H1 (cell line): ENCODE measurements at regions not wholly inside any gene's neighbourhood (a gene's known extent, or its start where the extent isn't known, plus 50 kb on each side); places are given as distances from the start of the nearest gene placed in this dataset.

ENCODE experiments used
- CTCF ChIA-PET: fragments of 300-600 bp; sonication (Branson Sonifier 250); formaldehyde crosslinking; loops from one replicate; lab custom pipeline; 2021; ENCODE audit not compliant: partially characterized antibody; lab: Charles Lee
- POLR2A ChIA-PET: fragments of 300-600 bp; sonication (Branson Sonifier 250); formaldehyde crosslinking; loops from one replicate; lab custom pipeline; 2021; ENCODE audit warnings: inconsistent platforms; ENCODE audit not compliant: partially characterized antibody; lab: Charles Lee
- DNase-seq, 2 experiments: peaks; one replicate each; pipeline versions ENCODE4 v3.0.0 to v3.0.0-alpha.2; 2010 to 2022; ENCODE audit warnings: low spot score in 2 of 2, low read depth in 1 of 2, mixed read lengths in 1 of 2
- FAIRE-seq: peaks from 2 replicates; lab custom pipeline; 2011; peaks lifted over from hg19 to GRCh38; lab: Jason Lieb, UNC
- H2AFZ ChIP-seq: 2 replicates; pipeline ENCODE4 v1.8.1; 2012; ENCODE audit warnings: low read length, inconsistent platforms
- H2AK5ac ChIP-seq: 2 replicates; pipeline ENCODE4 v1.6.1; 2013; ENCODE audit warnings: low read depth, low read length
- H2BK120ac ChIP-seq: replicated peaks from 2 replicates; pipeline ENCODE3; 2013; ENCODE audit warnings: low read depth, low read length, inconsistent platforms
- H2BK12ac ChIP-seq: 2 replicates; pipeline ENCODE4 v1.6.1; 2013; ENCODE audit warnings: low read depth, low read length
- H2BK15ac ChIP-seq: 2 replicates; pipeline ENCODE4 v1.6.1; 2013; ENCODE audit warnings: low read length
- H2BK20ac ChIP-seq: 2 replicates; pipeline ENCODE4 v1.6.1; 2013; ENCODE audit warnings: low read length
- H2BK5ac ChIP-seq: 2 replicates; pipeline ENCODE4 v1.6.1; 2013; ENCODE audit warnings: low read depth, low read length
- H3K14ac ChIP-seq: 2 replicates; pipeline ENCODE4 v1.6.1; 2013; ENCODE audit warnings: inconsistent platforms; ENCODE audit not compliant: insufficient read length
- H3K18ac ChIP-seq: 2 replicates; pipeline ENCODE4 v1.6.1; 2013; ENCODE audit warnings: low read length; ENCODE audit errors: extremely low read depth
- H3K23ac ChIP-seq: 2 replicates; pipeline ENCODE4 v1.6.1; 2013; ENCODE audit warnings: inconsistent platforms; ENCODE audit not compliant: insufficient read length
- H3K23me2 ChIP-seq: 2 replicates; pipeline ENCODE4 v1.6.1; 2013; ENCODE audit warnings: low read depth, low read length
- H3K27ac ChIP-seq: 2 replicates; pipeline ENCODE4 v1.6.1; 2011; ENCODE audit warnings: low read depth, low read length, inconsistent platforms
- H3K27me3 ChIP-seq, 4 experiments: replicated peaks in 1 of 4; 1 replicate in 1 of 4; 2 replicates in 3 of 4; pipeline versions ENCODE4 v1.6.1 to v1.8.1; 2011 to 2013; ENCODE audit warnings: low read length in 3 of 4, mild to moderate bottlenecking in 3 of 4, inconsistent platforms in 2 of 4, mixed read lengths in 2 of 4, moderate library complexity in 1 of 4; ENCODE audit not compliant: control insufficient read depth in 3 of 4, insufficient read depth in 3 of 4; ENCODE audit errors: extremely low read depth in 1 of 4
- H3K36me3 ChIP-seq, 4 experiments: 2 replicates each; pipeline versions ENCODE4 v1.6.1 to v1.8.1; 2011 to 2013; ENCODE audit warnings: mild to moderate bottlenecking in 4 of 4, low read length in 3 of 4, moderate library complexity in 2 of 4, control low read depth in 1 of 4, inconsistent platforms in 1 of 4; ENCODE audit not compliant: insufficient read depth in 4 of 4, control insufficient read depth in 2 of 4
- H3K4ac ChIP-seq: replicated peaks from 2 replicates; pipeline ENCODE3; 2013; ENCODE audit warnings: low read length, low read depth, mixed read lengths, inconsistent platforms; ENCODE audit not compliant: insufficient read length
- H3K4me1 ChIP-seq, 4 experiments: replicated peaks in 1 of 4; 1 replicate in 1 of 4; 2 replicates in 3 of 4; pipeline versions ENCODE4 v1.6.1 to v1.8.1; 2011 to 2013; ENCODE audit warnings: low read length in 3 of 4, inconsistent platforms in 2 of 4, mixed read lengths in 1 of 4; ENCODE audit not compliant: insufficient read depth in 4 of 4, control insufficient read depth in 3 of 4
- H3K4me2 ChIP-seq, 2 experiments: 2 replicates each; pipeline versions ENCODE4 v1.6.1 to v1.8.1; 2011 to 2013; ENCODE audit warnings: low read depth in 2 of 2, low read length in 2 of 2, control low read depth in 1 of 2, inconsistent platforms in 1 of 2, mild to moderate bottlenecking in 1 of 2; ENCODE audit not compliant: insufficient read depth in 1 of 2
- H3K4me3 ChIP-seq, 4 experiments: fragments of 200-600, 300-600 bp in 1 of 4; sonication (generic), shearing (Covaris generic), sonication (Bioruptor Twin) in 1 of 4; 2 replicates each; pipeline versions ENCODE4 v1.5.1 to v1.8.1; 2011 to 2016; ENCODE audit warnings: low read length in 4 of 4, low read depth in 3 of 4, control low read depth in 2 of 4, inconsistent platforms in 2 of 4, mild to moderate bottlenecking in 2 of 4, mixed read lengths in 1 of 4, moderate library complexity in 1 of 4; ENCODE audit not compliant: insufficient read depth in 2 of 4; ENCODE audit errors: extremely low read depth in 1 of 4
- H3K56ac ChIP-seq: replicated peaks from 2 replicates; pipeline ENCODE3; 2013; ENCODE audit warnings: low read depth, mild to moderate bottlenecking, mixed read lengths, low read length, inconsistent platforms; ENCODE audit not compliant: insufficient read length
- H3K79me1 ChIP-seq: 2 replicates; pipeline ENCODE4 v1.6.1; 2013; ENCODE audit warnings: low read depth, low read length, control low read depth
- H3K79me2 ChIP-seq, 2 experiments: 2 replicates each; pipeline versions ENCODE4 v1.6.1 to v1.8.1; 2012 to 2013; ENCODE audit warnings: low read length in 2 of 2, mild to moderate bottlenecking in 2 of 2, inconsistent platforms in 1 of 2; ENCODE audit not compliant: insufficient read depth in 2 of 2, control insufficient read depth in 1 of 2
- H3K9ac ChIP-seq, 4 experiments: replicated peaks in 1 of 4; 1 replicate in 1 of 4; 2 replicates in 3 of 4; pipeline versions ENCODE4 v1.6.1 to v1.8.1; 2011 to 2013; ENCODE audit warnings: low read depth in 3 of 4, low read length in 3 of 4, control low read depth in 2 of 4, mild to moderate bottlenecking in 2 of 4, moderate library complexity in 2 of 4, inconsistent platforms in 1 of 4; ENCODE audit errors: extremely low read depth in 1 of 4
- H3K9me3 ChIP-seq, 2 experiments: 2 replicates each; pipeline versions ENCODE4 v1.6.1 to v1.8.1; 2012 to 2013; ENCODE audit warnings: mild to moderate bottlenecking in 2 of 2, moderate library complexity in 2 of 2, control low read depth in 1 of 2, inconsistent platforms in 1 of 2, low read depth in 1 of 2, low read length in 1 of 2, mixed read lengths in 1 of 2; ENCODE audit not compliant: insufficient read depth in 2 of 2
- H4K20me1 ChIP-seq, 2 experiments: replicated peaks in 1 of 2; 2 replicates each; pipeline versions ENCODE3 to v1.8.1; 2011 to 2013; ENCODE audit warnings: inconsistent platforms in 2 of 2, low read length in 2 of 2, mild to moderate bottlenecking in 1 of 2; ENCODE audit not compliant: insufficient read depth in 2 of 2, control insufficient read depth in 1 of 2
- H4K5ac ChIP-seq: 2 replicates; pipeline ENCODE4 v1.6.1; 2013; ENCODE audit warnings: low read length, low read depth, mixed read lengths, inconsistent platforms; ENCODE audit not compliant: insufficient read length
- H4K8ac ChIP-seq: 2 replicates; pipeline ENCODE4 v1.8.0; 2013; ENCODE audit warnings: mild to moderate bottlenecking, moderate library complexity, low read length, inconsistent platforms; ENCODE audit not compliant: insufficient read depth; ENCODE audit errors: extremely low read depth
- H4K91ac ChIP-seq: replicated peaks from 2 replicates; pipeline ENCODE3; 2013; ENCODE audit warnings: low read length, mixed read lengths, inconsistent platforms; ENCODE audit not compliant: insufficient read length
- CBX8 ChIP-seq: fragments of 300-800, 300-1000 bp; sonication (generic); IDR thresholded peaks from 2 replicates; pipeline ENCODE4 v1.7.1; 2016; ENCODE audit warnings: low read depth, low read length, borderline replicate concordance
- CTBP2 ChIP-seq: IDR thresholded peaks from 2 replicates; pipeline ENCODE4 v1.7.0; 2011; ENCODE audit warnings: borderline replicate concordance, mild to moderate bottlenecking, moderate library complexity, mixed read lengths, low read length; ENCODE audit not compliant: insufficient read depth, insufficient read length
- EGR1 ChIP-seq: IDR thresholded peaks from 2 replicates; pipeline ENCODE4 v1.6.1; 2011; ENCODE audit warnings: low read depth, low read length, borderline replicate concordance
- EP300 ChIP-seq, 2 experiments: IDR thresholded peaks; 1 replicate in 1 of 2; 2 replicates in 1 of 2; pipeline ENCODE4 v1.6.1; 2011 to 2012; ENCODE audit warnings: low read depth in 2 of 2, low read length in 2 of 2, mild to moderate bottlenecking in 2 of 2, borderline replicate concordance in 1 of 2, inconsistent platforms in 1 of 2, moderate library complexity in 1 of 2
- HDAC2 ChIP-seq, 2 experiments: fragments of 300-600 bp in 1 of 2; sonication (generic) in 1 of 2; IDR thresholded peaks; 2 replicates each; pipeline ENCODE4 v1.6.1; 2011 to 2012; ENCODE audit warnings: low read depth in 2 of 2, low read length in 2 of 2, mild to moderate bottlenecking in 2 of 2, moderate library complexity in 2 of 2, borderline replicate concordance in 1 of 2, inconsistent platforms in 1 of 2
- JUN ChIP-seq: IDR thresholded peaks from 2 replicates; pipeline ENCODE4 v1.6.1; 2011; ENCODE audit warnings: low read depth, mild to moderate bottlenecking, improper control_type of control experiment, low read length
- POLR2A ChIP-seq, 2 experiments: IDR thresholded peaks; 1 replicate in 1 of 2; 2 replicates in 1 of 2; pipeline ENCODE4 v1.6.1; 2011; ENCODE audit warnings: low read depth in 2 of 2, low read length in 2 of 2, mild to moderate bottlenecking in 2 of 2; ENCODE audit errors: control extremely low read depth in 1 of 2
- SIN3A ChIP-seq, 2 experiments: IDR thresholded peaks in 1 of 2; conservative IDR thresholded peaks in 1 of 2; 2 replicates each; pipeline ENCODE4 v1.6.1; 2011 to 2012; ENCODE audit warnings: low read length in 2 of 2, improper control_type of control experiment in 1 of 2, low read depth in 1 of 2, mild to moderate bottlenecking in 1 of 2
- SUZ12 ChIP-seq: fragments of 200-600 bp; sonication (generic); IDR thresholded peaks from 2 replicates; pipeline ENCODE4 v1.6.1; 2012; ENCODE audit warnings: mild to moderate bottlenecking, inconsistent platforms, low read length, moderate library complexity, mixed read lengths
- TEAD4 ChIP-seq: IDR thresholded peaks from 2 replicates; pipeline ENCODE4 v1.6.1; 2012; ENCODE audit warnings: low read depth, low read length, inconsistent platforms, mixed read lengths
- WGBS, 2 experiments: shearing (Covaris generic) in 1 of 2; methylation state at CpG; one replicate each; pipeline versions ENCODE4 v1.1.6 to v1.1.7; 2013 to 2015; ENCODE audit warnings: low lambda C conversion rate in 2 of 2, mixed read lengths in 2 of 2, inconsistent platforms in 1 of 2, low coverage in 1 of 2, missing lambda C conversion rate in 1 of 2; ENCODE audit not compliant: insufficient replicate concordance in 2 of 2, insufficient coverage in 1 of 2, insufficient read length in 1 of 2; ENCODE audit errors: extremely low coverage in 1 of 2, missing lambda C conversion rate in 1 of 2; 5-methylcytosine and 5-hydroxymethylcytosine counted together

GRCh38 chr2:8581601-8582041 is 100.2 kb upstream of the ID2 start:
- CTCF ChIA-PET = interaction anchor here (1.3 kb wide), 1 partner anchor 38 kb away, joined by 3 read pairs; no protein-coding TSS in a partner anchor
- no peak overlapping the region for H3K4ac ChIP-seq
- H3K79me1 ChIP-seq = no peaks in the 10 kb centered on the region
- H3K4me3 ChIP-seq = no peak overlapping the region
- H4K8ac ChIP-seq = peak overlapping the region; percentile 51; the same call in 1 of the 2 replicates
- H3K23ac ChIP-seq = no peak overlapping the region
- H2BK120ac ChIP-seq = no peak overlapping the region
- TF ChIP-seq SUZ12 (no peak), JUN (no peak), CBX8 (no peak), EGR1 (no peak), POLR2A (IDR thresholded peaks at IDR 0.05; ENCODE audit: control extremely low read depth in 1 of 2, low read depth in 2 of 2, low read length in 2 of 2) (no peak), CTBP2 (no peak), TEAD4 (no peak), SIN3A (conservative IDR thresholded peaks at IDR 0.05 in 1 of 2, IDR thresholded peaks at IDR 0.05 in 1 of 2; ENCODE audit: low read depth in 1 of 2, low read length in 2 of 2) (no peak), HDAC2 (IDR thresholded peaks at IDR 0.05; ENCODE audit: borderline replicate concordance in 1 of 2, low read depth in 2 of 2, low read length in 2 of 2) (no peak), EP300 (IDR thresholded peaks at IDR 0.05; ENCODE audit: borderline replicate concordance in 1 of 2, low read depth in 2 of 2, low read length in 2 of 2) (no peak)
- WGBS, 2 experiments = 92% methylated on average over 5 of the region's 6 CpGs; no CpG with 5 or more reads in 1 of the 2 experiments
- H3K9ac ChIP-seq = no peak overlapping the region
- peak overlapping the region; percentile 68; the same call in 1 of the 2 replicates for H2BK12ac ChIP-seq
- no peak overlapping the region for H3K4me2 ChIP-seq
- no peak overlapping the region for H3K27ac ChIP-seq
- no peaks in the 10 kb centered on the region for H3K79me2 ChIP-seq
- H2BK20ac ChIP-seq = peak overlapping the region; percentile 61; the same call in 1 of the 2 replicates
- no peak overlapping the region for H3K56ac ChIP-seq
- POLR2A ChIA-PET = interaction anchor here (2.2 kb wide), 1 partner anchor 101 kb away, joined by 9 read pairs; the partner anchor contains the start of gene ID2
- no peak overlapping the region for H2AK5ac ChIP-seq
- no peak overlapping the region for H2BK5ac ChIP-seq
- H2BK15ac ChIP-seq = peak overlapping the region; percentile 92; the same call in 1 of the 2 replicates
- H2AFZ ChIP-seq = no peak overlapping the region
- no peak overlapping the region for H3K18ac ChIP-seq
- DNase-seq = no peak
- peaks cover 0 to 2% (median under 1%) of the 10 kb centered on the region in 4 experiments; a peak in 2 of 7 replicates for H3K27me3 ChIP-seq
- FAIRE-seq = no peak
- no peaks in the 10 kb centered on the region for H3K9me3 ChIP-seq
- H3K23me2 ChIP-seq = no peaks in the 10 kb centered on the region; the same call in 1 of the 2 replicates
- H4K91ac ChIP-seq = no peak overlapping the region
- H3K14ac ChIP-seq = no peak overlapping the region
- peaks cover 2 to 22% (median 12%) of the 10 kb centered on the region in 4 experiments for H3K4me1 ChIP-seq
- no peaks in the 10 kb centered on the region for H3K36me3 ChIP-seq
- H4K5ac ChIP-seq = no peak overlapping the region
- H4K20me1 ChIP-seq = no peaks in the 10 kb centered on the region
